Hepatic stellate cell (primary cell): ENCODE measurements at regions not wholly inside any gene's neighbourhood (a gene's known extent, or its start where the extent isn't known, plus 50 kb on each side); places are given as distances from the start of the nearest gene placed in this dataset.
"Not testable (repeated sequence)": the region's sequence is repeated elsewhere in the genome, so short reads cannot be mapped to it uniquely, and the experiment has no call there.

Experiments used
- DNase-seq: peaks from one replicate; pipeline ENCODE4 v3.0.0; 2011; ENCODE audit warnings: low spot score

GRCh38 chr4:28402751-28403150 lies 1542.1 kb downstream of the STIM2 start:
- DNase-seq, result no peak

- no peak for DNase-seq
These were observed 1560.6 kb downstream of the STIM2 start for GRCh38 chr4:28421221-28421620.

- no peak for DNase-seq
These were observed 1565.6 kb downstream of the STIM2 start for GRCh38 chr4:28426251-28426650.

GRCh38 chr4:28427306-28428085 lies 1566.9 kb downstream of the STIM2 start:
- no peak for DNase-seq

GRCh38 chr4:28432348-28433025 lies 1571.8 kb downstream of the STIM2 start:
- no peak for DNase-seq

GRCh38 chr4:28435314-28435713 lies 1574.7 kb downstream of the STIM2 start:
- no peak for DNase-seq

GRCh38 chr4:28436191-28437080 lies 1575.8 kb downstream of the STIM2 start:
- no peak for DNase-seq

- no peak for DNase-seq
These were observed 1582.7 kb downstream of the STIM2 start for GRCh38 chr4:28443371-28443770.

- DNase-seq, result no peak
These were observed 1583.3 kb downstream of the STIM2 start for GRCh38 chr4:28443801-28444412.

GRCh38 chr4:28444886-28445496 lies 1584.3 kb downstream of the STIM2 start:
- no peak for DNase-seq

GRCh38 chr4:28449085-28449484 lies 1588.4 kb downstream of the STIM2 start:
- DNase-seq, result no peak

- DNase-seq, result no peak
These were observed 1590.7 kb downstream of the STIM2 start for GRCh38 chr4:28451346-28451745.

- DNase-seq, result no peak
These were observed 1602.4 kb downstream of the STIM2 start for GRCh38 chr4:28462766-28463700.

- no peak for DNase-seq
These were observed 1604.2 kb downstream of the STIM2 start for GRCh38 chr4:28464823-28465222.

- not testable (repeated sequence) for DNase-seq
These were observed 1606.2 kb downstream of the STIM2 start for GRCh38 chr4:28466886-28467285.

GRCh38 chr4:28469387-28469786 lies 1608.7 kb downstream of the STIM2 start:
- DNase-seq, result no peak

- DNase-seq, result no peak
These were observed 1609.2 kb downstream of the STIM2 start for GRCh38 chr4:28469886-28470285.

- DNase-seq, result no peak
These were observed 1614.7 kb downstream of the STIM2 start for GRCh38 chr4:28475381-28475780.

GRCh38 chr4:28479666-28480065 lies 1619.0 kb downstream of the STIM2 start:
- DNase-seq, result no peak

- DNase-seq, result no peak
These were observed 1620.9 kb downstream of the STIM2 start for GRCh38 chr4:28481565-28481964.
